Fibroblast of pulmonary artery (primary cell): ENCODE measurements at regions not wholly inside any gene's neighbourhood (a gene's known extent, or its start where the extent isn't known, plus 50 kb on each side); places are given as distances from the start of the nearest gene placed in this dataset.
A peak's percentile ranks its signal among the peaks of the same experiment; 100 is the strongest.

ENCODE experiments used
- DNase-seq: peaks from one replicate; pipeline ENCODE4 v3.0.0-alpha.2; 2010; ENCODE audit warnings: low read depth
- H3K4me3 ChIP-seq: replicated peaks from 2 replicates; pipeline ENCODE4 v1.5.1; 2011; ENCODE audit warnings: low read depth, mild to moderate bottlenecking, control low read depth, low read length, moderate library complexity
- CTCF ChIP-seq: IDR thresholded peaks from 2 replicates; pipeline ENCODE4 v1.5.1; 2011; ENCODE audit warnings: mild to moderate bottlenecking, control low read depth, low read length, inconsistent platforms; ENCODE audit errors: missing control alignments

GRCh38 chr5:163369776-163370385 lies 67.5 kb upstream of the CCNG1 start:
- DNase-seq: no peak
- no peak for TF ChIP-seq CTCF
- no peak overlapping the region for H3K4me3 ChIP-seq

- H3K4me3 ChIP-seq: no peak overlapping the region
- DNase-seq: no peak
- no peak for TF ChIP-seq CTCF
These were observed 63.8 kb upstream of the CCNG1 start for GRCh38 chr5:163373436-163374084.

DNA sequence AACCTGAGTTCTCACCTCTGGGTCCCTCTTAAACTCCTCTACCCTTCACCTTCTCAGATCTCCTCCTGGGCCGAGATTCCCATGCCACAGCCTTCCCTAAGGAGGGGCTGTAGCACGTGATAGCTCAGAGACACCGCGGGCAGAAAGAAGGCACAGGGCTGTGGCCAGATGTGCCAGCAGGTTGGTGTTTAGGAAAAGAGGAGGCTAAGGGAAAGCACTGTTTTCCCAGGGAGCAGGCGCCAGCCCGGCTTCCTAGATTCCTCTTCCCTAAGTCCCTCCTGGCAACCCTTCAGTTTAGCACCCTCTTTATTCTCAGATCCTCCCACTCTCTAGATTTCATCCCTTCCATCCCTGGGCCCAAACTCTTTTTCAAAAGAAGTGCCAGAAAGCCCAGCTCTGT lies 59.4 kb upstream of the CCNG1 start:
- TF ChIP-seq CTCF: no peak

DNA sequence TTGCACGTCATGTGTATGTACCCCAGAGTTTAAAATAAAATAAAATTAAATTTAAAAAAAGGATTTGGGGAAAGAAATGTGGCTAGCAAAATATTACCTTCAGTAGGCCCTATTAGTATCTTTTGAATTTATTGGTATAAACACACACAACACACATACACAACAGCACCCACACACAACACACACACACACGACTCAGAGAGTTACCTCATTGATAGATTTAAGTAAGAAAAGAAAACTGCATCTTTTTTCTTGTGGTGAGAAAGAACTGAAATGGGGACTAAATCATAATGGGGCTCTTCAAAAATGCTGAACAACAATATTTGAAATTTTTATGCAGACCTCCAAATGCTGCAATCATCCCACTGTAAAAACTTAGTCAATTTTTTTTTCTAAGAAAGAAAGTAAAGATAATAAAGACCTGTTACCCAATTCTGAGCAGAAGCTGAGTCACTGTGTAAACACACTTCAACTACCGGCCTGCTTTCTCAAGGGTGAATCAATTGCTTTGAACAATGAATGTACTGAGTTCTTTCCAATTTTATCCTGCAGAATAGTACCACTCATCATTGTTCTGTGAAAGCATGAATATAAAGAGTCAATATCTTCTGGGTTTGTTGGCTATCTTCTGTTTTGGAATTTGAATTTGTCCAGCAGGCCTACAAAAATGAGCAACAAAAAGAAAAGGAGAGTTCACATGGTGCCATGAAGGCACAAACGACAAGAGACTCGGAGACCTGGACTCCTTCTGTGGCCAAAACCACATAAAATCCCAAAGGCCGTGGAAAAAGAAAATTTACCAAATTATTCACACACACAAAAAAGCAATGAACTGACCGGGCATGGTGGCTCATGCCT lies 57.9 kb upstream of the CCNG1 start:
- no peak overlapping the region for H3K4me3 ChIP-seq
- DNase-seq: peak; percentile 93
- TF ChIP-seq CTCF: no peak

More for the DNA sequence above, 59.4 kb upstream of the CCNG1 start:
- DNase-seq: no peak
- no peak overlapping the region for H3K4me3 ChIP-seq

DNA sequence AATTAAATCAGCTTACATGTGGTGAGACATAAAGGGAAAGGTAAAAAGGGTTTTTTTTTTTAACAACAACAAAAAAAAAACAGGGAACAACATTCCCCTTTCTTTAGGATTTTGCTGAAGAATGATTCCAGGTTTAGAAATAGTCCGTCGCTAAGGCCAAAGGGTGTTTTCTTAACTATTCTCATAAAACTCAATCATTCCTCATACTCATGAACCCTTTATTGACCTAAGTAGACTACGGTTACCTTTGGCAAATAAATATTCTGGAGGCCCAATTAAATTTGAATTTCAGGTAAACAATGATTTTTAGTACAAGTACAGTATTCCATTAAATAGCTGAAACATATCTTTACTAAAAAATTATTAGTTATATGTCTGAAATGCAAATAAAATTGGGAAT lies 55.6 kb upstream of the CCNG1 start:
- no peak overlapping the region for H3K4me3 ChIP-seq
- DNase-seq: no peak
- TF ChIP-seq CTCF: no peak

GRCh38 chr5:163383754-163384153 lies 53.6 kb upstream of the CCNG1 start:
- TF ChIP-seq CTCF: no peak
- no peak for DNase-seq
- no peak overlapping the region for H3K4me3 ChIP-seq
